ENCODE measurements at regions not wholly inside any gene's neighbourhood (a gene's known extent, or its start where the extent isn't known, plus 50 kb on each side); places are given as distances from the start of the nearest gene placed in this dataset.

- Histone ChIP-seq H3K36me3 (ENCODE audit: control insufficient read depth in 2 of 2, insufficient read depth in 2 of 2, low read length in 2 of 2) (no peaks in the 10 kb centered on the region), H3K27ac (ENCODE audit: low read depth in 2 of 2, low read length in 2 of 2) (no peak overlapping the region), H3K4me3 (ENCODE audit: low read length in 2 of 2) (no peak overlapping the region), H3K9ac (ENCODE audit: low read depth in 1 of 2, low read length in 2 of 2) (no peak overlapping the region), H3K27me3 (ENCODE audit: control insufficient read depth in 2 of 2, insufficient read depth in 2 of 2, low read length in 2 of 2) (no peaks in the 10 kb centered on the region), H3K4me1 (ENCODE audit: control insufficient read depth in 2 of 2, insufficient read depth in 2 of 2, low read length in 2 of 2) (no peaks in the 10 kb centered on the region), H3K9me3 (ENCODE audit: control insufficient read depth in 2 of 2, low read length in 2 of 2) (no peaks in the 10 kb centered on the region)
Measured at GRCh38 chr5:120151825-120152224, 312.3 kb upstream of the PRR16 start.

- Histone ChIP-seq H3K9ac (ENCODE audit: low read depth in 1 of 2, low read length in 2 of 2) (no peak overlapping the region), H3K36me3 (ENCODE audit: control insufficient read depth in 2 of 2, insufficient read depth in 2 of 2, low read length in 2 of 2) (no peaks in the 10 kb centered on the region), H3K4me1 (ENCODE audit: control insufficient read depth in 2 of 2, insufficient read depth in 2 of 2, low read length in 2 of 2) (no peaks in the 10 kb centered on the region), H3K4me3 (ENCODE audit: low read length in 2 of 2) (no peak overlapping the region), H3K9me3 (ENCODE audit: control insufficient read depth in 2 of 2, low read length in 2 of 2) (no peaks in the 10 kb centered on the region), H3K27me3 (ENCODE audit: control insufficient read depth in 2 of 2, insufficient read depth in 2 of 2, low read length in 2 of 2) (no peaks in the 10 kb centered on the region), H3K27ac (ENCODE audit: low read depth in 2 of 2, low read length in 2 of 2) (no peak overlapping the region)
Measured at GRCh38 chr5:120152472-120152871, 311.6 kb upstream of the PRR16 start.

DNA sequence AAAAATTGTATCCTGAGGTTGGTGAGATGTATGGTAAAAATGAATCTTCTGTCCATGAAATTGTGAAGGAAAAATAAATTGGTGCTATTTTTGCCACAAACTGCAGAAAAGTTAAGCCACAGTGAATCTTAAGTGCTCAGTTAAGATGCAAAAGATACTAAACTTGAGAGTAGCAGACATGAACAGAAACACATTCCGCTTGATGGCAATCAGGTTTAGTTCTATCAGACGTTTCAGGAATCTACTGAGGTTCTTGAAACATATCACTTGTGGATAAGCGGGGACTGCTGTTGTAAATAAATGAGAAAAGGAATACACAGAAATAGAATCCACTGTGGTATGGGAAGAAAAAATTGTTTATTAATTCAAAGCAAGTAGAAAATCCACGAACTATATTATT is 311.2 kb upstream of the PRR16 start:
- Histone ChIP-seq H3K27ac (ENCODE audit: low read depth in 2 of 2, low read length in 2 of 2) (no peak overlapping the region), H3K9me3 (ENCODE audit: control insufficient read depth in 2 of 2, low read length in 2 of 2) (no peaks in the 10 kb centered on the region), H3K27me3 (ENCODE audit: control insufficient read depth in 2 of 2, insufficient read depth in 2 of 2, low read length in 2 of 2) (no peaks in the 10 kb centered on the region), H3K36me3 (ENCODE audit: control insufficient read depth in 2 of 2, insufficient read depth in 2 of 2, low read length in 2 of 2) (no peaks in the 10 kb centered on the region), H3K4me1 (ENCODE audit: control insufficient read depth in 2 of 2, insufficient read depth in 2 of 2, low read length in 2 of 2) (no peaks in the 10 kb centered on the region), H3K4me3 (ENCODE audit: low read length in 2 of 2) (no peak overlapping the region), H3K9ac (ENCODE audit: low read depth in 1 of 2, low read length in 2 of 2) (no peak overlapping the region)

DNA sequence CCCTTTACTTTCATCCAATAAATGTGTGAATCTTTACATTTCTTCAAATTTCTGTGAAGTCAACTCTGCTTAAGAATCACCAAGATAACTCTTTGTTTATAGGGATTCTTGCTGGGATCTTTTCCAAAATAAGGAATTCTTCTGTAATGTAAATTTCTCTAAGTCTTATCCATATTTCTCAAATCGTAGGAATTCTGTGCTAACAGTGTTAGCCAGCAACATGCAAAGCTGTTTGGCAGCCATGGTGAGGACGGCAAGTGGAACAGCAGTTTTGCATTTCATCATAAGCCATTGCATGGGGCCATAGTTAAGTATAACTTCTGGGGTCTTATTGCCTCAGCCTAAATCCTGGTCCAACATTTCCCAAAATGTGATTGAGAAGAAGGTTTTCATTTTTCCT is 310.5 kb upstream of the PRR16 start:
- no peak overlapping the region for H3K9ac ChIP-seq (ENCODE audit: low read depth in 1 of 2, low read length in 2 of 2)
- no peaks in the 10 kb centered on the region for H3K27me3 ChIP-seq (ENCODE audit: control insufficient read depth in 2 of 2, insufficient read depth in 2 of 2, low read length in 2 of 2)
- no peaks in the 10 kb centered on the region for H3K4me1 ChIP-seq (ENCODE audit: control insufficient read depth in 2 of 2, insufficient read depth in 2 of 2, low read length in 2 of 2)
- no peak overlapping the region for H3K27ac ChIP-seq (ENCODE audit: low read depth in 2 of 2, low read length in 2 of 2)
- H3K4me3 ChIP-seq (ENCODE audit: low read length in 2 of 2) = no peak overlapping the region
- no peaks in the 10 kb centered on the region for H3K9me3 ChIP-seq (ENCODE audit: control insufficient read depth in 2 of 2, low read length in 2 of 2)
- no peaks in the 10 kb centered on the region for H3K36me3 ChIP-seq (ENCODE audit: control insufficient read depth in 2 of 2, insufficient read depth in 2 of 2, low read length in 2 of 2)

DNA sequence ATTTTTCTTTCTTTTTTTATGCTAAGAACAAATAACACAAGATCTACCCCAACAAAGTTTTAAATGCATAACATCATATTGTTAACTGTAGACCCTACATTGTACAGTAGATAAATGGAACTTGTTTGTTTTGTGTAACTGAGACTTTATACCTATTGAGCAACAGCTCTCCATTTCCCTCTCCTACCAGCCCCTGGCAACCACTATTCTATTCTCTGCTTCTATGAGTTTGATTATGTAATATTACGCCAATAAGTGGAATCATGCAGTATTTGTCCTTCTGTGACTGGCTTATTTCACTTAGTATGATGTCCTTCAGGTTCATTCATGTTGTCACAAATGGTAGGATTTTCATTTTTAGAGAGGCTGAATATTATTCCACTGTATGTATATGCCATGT is 308.2 kb upstream of the PRR16 start:
- Histone ChIP-seq H3K9ac (ENCODE audit: low read depth in 1 of 2, low read length in 2 of 2) (no peak overlapping the region), H3K4me1 (ENCODE audit: control insufficient read depth in 2 of 2, insufficient read depth in 2 of 2, low read length in 2 of 2) (no peaks in the 10 kb centered on the region), H3K27me3 (ENCODE audit: control insufficient read depth in 2 of 2, insufficient read depth in 2 of 2, low read length in 2 of 2) (no peaks in the 10 kb centered on the region), H3K4me3 (ENCODE audit: low read length in 2 of 2) (no peak overlapping the region), H3K27ac (ENCODE audit: low read depth in 2 of 2, low read length in 2 of 2) (no peak overlapping the region), H3K9me3 (ENCODE audit: control insufficient read depth in 2 of 2, low read length in 2 of 2) (no peaks in the 10 kb centered on the region), H3K36me3 (ENCODE audit: control insufficient read depth in 2 of 2, insufficient read depth in 2 of 2, low read length in 2 of 2) (no peaks in the 10 kb centered on the region)

DNA sequence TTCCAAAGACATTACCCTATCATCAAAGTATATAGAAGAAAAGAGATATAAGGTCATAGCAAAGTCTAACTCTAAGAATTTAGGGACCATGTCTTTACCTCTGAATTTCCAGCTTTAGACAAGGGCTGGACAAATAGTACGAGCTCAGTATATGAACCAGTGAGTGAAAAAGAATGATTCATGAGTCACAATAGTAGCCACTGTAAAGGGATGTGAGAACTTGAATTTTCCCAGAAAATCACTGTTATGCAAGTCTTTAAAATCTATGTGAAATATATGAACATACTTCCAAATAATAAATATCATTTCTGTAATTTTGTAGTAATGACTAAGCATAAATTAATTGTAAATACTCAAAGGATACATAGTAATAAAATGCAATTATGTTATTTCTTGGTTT is 305.9 kb upstream of the PRR16 start:
- Histone ChIP-seq H3K9ac (ENCODE audit: low read depth in 1 of 2, low read length in 2 of 2) (no peak overlapping the region), H3K27ac (ENCODE audit: low read depth in 2 of 2, low read length in 2 of 2) (no peak overlapping the region), H3K4me3 (ENCODE audit: low read length in 2 of 2) (no peak overlapping the region), H3K36me3 (ENCODE audit: control insufficient read depth in 2 of 2, insufficient read depth in 2 of 2, low read length in 2 of 2) (no peaks in the 10 kb centered on the region), H3K4me1 (ENCODE audit: control insufficient read depth in 2 of 2, insufficient read depth in 2 of 2, low read length in 2 of 2) (no peaks in the 10 kb centered on the region), H3K9me3 (ENCODE audit: control insufficient read depth in 2 of 2, low read length in 2 of 2) (no peaks in the 10 kb centered on the region), H3K27me3 (ENCODE audit: control insufficient read depth in 2 of 2, insufficient read depth in 2 of 2, low read length in 2 of 2) (no peaks in the 10 kb centered on the region)

DNA sequence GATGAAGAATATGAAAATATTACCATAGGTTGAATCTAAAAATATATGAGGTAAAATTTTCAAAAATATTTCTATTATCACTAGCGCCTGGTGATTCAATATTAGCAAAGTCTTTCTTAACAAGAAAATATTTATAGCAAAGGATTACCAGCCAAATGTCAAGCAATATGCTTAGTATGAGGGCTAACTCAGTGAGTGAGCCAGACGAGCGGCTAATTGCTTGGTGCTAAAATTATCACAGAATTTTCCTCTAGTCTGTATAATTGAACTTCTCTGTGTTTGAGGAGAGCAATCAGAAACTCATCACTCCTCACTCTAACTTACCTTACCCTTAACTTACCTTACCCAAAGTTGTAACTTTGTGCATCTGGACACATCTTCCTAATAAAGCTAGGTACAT is 304.9 kb upstream of the PRR16 start:
- Histone ChIP-seq H3K9me3 (ENCODE audit: control insufficient read depth in 2 of 2, low read length in 2 of 2) (no peaks in the 10 kb centered on the region), H3K36me3 (ENCODE audit: control insufficient read depth in 2 of 2, insufficient read depth in 2 of 2, low read length in 2 of 2) (no peaks in the 10 kb centered on the region), H3K4me1 (ENCODE audit: control insufficient read depth in 2 of 2, insufficient read depth in 2 of 2, low read length in 2 of 2) (no peaks in the 10 kb centered on the region), H3K4me3 (ENCODE audit: low read length in 2 of 2) (no peak overlapping the region), H3K27me3 (ENCODE audit: control insufficient read depth in 2 of 2, insufficient read depth in 2 of 2, low read length in 2 of 2) (no peaks in the 10 kb centered on the region), H3K27ac (ENCODE audit: low read depth in 2 of 2, low read length in 2 of 2) (no peak overlapping the region), H3K9ac (ENCODE audit: low read depth in 1 of 2, low read length in 2 of 2) (no peak overlapping the region)

DNA sequence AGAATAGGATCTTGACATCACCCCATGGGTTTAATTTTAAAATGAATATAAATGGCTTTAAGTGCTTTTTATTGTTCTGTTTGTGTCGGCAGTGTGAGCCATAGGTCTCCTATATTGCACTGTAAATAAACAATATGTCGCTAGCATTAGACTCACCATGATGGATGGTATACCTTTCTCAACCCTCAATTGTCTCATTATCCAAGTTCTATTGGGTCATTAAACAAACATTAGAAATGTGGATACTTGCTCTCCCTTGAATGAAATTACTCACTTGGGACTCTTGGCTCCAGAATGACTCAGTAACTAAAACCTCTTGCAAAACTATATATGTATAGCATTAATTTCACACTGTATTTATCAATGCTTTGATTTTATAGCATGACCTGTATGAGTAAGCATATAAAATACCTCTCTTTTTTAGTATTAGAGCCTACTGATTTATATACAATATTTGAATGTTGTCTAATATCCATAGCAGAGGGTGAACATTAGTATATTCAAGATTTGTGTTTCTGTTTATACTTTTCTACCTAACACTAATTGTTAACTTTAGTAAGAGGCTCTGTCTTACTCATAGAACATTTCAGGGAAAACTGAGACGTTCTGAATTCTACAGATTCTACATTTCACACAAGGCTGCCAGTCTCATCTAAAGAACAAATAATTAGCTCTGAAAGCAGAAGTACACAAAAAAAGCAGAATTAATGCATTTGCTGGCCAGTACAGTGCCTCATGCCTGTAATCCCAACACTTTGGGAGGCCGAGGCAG is 303.8 kb upstream of the PRR16 start:
- Histone ChIP-seq H3K4me1 (ENCODE audit: control insufficient read depth in 2 of 2, insufficient read depth in 2 of 2, low read length in 2 of 2) (no peaks in the 10 kb centered on the region), H3K9ac (ENCODE audit: low read depth in 1 of 2, low read length in 2 of 2) (no peak overlapping the region), H3K4me3 (ENCODE audit: low read length in 2 of 2) (no peak overlapping the region), H3K9me3 (ENCODE audit: control insufficient read depth in 2 of 2, low read length in 2 of 2) (no peaks in the 10 kb centered on the region), H3K36me3 (ENCODE audit: control insufficient read depth in 2 of 2, insufficient read depth in 2 of 2, low read length in 2 of 2) (no peaks in the 10 kb centered on the region), H3K27me3 (ENCODE audit: control insufficient read depth in 2 of 2, insufficient read depth in 2 of 2, low read length in 2 of 2) (no peaks in the 10 kb centered on the region), H3K27ac (ENCODE audit: low read depth in 2 of 2, low read length in 2 of 2) (no peak overlapping the region)

- Histone ChIP-seq H3K36me3 (ENCODE audit: control insufficient read depth in 2 of 2, insufficient read depth in 2 of 2, low read length in 2 of 2) (no peaks in the 10 kb centered on the region), H3K4me3 (ENCODE audit: low read length in 2 of 2) (no peak overlapping the region)
Measured at GRCh38 chr5:120162321-120162720, 301.8 kb upstream of the PRR16 start.

GRCh38 chr5:120164037-120164436 is 300.1 kb upstream of the PRR16 start:
- Histone ChIP-seq H3K27ac (ENCODE audit: low read depth in 2 of 2, low read length in 2 of 2) (no peak overlapping the region), H3K9ac (ENCODE audit: low read depth in 1 of 2, low read length in 2 of 2) (no peak overlapping the region), H3K4me1 (ENCODE audit: control insufficient read depth in 2 of 2, insufficient read depth in 2 of 2, low read length in 2 of 2) (no peaks in the 10 kb centered on the region), H3K4me3 (ENCODE audit: low read length in 2 of 2) (no peak overlapping the region), H3K36me3 (ENCODE audit: control insufficient read depth in 2 of 2, insufficient read depth in 2 of 2, low read length in 2 of 2) (no peaks in the 10 kb centered on the region), H3K27me3 (ENCODE audit: control insufficient read depth in 2 of 2, insufficient read depth in 2 of 2, low read length in 2 of 2) (no peaks in the 10 kb centered on the region), H3K9me3 (ENCODE audit: control insufficient read depth in 2 of 2, low read length in 2 of 2) (no peaks in the 10 kb centered on the region)

More at GRCh38 chr5:120162321-120162720, 301.8 kb upstream of the PRR16 start:
- Histone ChIP-seq H3K9ac (ENCODE audit: low read depth in 1 of 2, low read length in 2 of 2) (no peak overlapping the region), H3K9me3 (ENCODE audit: control insufficient read depth in 2 of 2, low read length in 2 of 2) (no peaks in the 10 kb centered on the region), H3K4me1 (ENCODE audit: control insufficient read depth in 2 of 2, insufficient read depth in 2 of 2, low read length in 2 of 2) (no peaks in the 10 kb centered on the region), H3K27me3 (ENCODE audit: control insufficient read depth in 2 of 2, insufficient read depth in 2 of 2, low read length in 2 of 2) (no peaks in the 10 kb centered on the region), H3K27ac (ENCODE audit: low read depth in 2 of 2, low read length in 2 of 2) (no peak overlapping the region)

Data from mucosa of rectum (tissue), 2 donors.